ENCODE measurements at regions not wholly inside any gene's neighbourhood (a gene's known extent, or its start where the extent isn't known, plus 50 kb on each side); places are given as distances from the start of the nearest gene placed in this dataset.

DNA sequence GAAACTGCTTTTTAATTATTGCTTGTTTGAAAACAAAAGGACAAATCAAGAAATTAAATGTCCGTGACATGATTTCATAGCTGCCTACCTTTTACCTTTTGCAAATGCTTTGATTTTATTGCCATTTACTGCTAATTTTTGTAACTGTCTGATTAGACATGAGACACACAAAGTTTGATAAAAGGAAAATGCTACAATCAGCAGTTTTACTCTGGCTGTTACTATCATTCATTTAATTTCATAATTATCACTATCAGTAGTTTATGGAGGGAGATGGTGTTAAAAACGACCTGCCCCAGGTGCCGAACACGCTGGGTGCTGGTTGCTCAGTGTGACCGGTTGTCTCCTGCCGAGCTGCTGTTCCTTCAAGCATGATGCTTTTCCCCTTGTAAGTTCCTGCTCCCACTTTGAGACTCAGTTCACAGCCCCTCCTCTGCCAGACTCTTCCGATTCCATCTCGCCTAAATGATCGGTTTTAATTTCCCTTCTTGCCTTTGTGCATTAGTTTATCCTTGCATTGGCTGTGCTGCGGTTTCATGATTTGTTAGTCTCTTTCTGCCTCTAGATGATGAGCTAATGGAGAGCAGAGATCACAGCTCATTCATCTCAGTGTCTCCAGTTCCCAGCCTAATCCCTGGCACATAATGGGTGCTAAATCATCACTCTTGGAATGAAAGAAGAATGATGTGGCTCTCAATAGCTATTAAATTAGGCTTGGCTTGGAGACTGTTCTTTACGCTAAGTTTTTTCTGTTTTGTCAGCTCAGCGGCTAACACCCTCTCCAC, 110.6 kb downstream of the PFKFB3 start:
- Histone ChIP-seq H3F3A (ENCODE audit: control insufficient read depth, insufficient read depth) (0 out of 2 replicates have a peak, but pooled peaks cover 2% of the 10 kb centered on the region), H3K27ac (ENCODE audit: low read depth, low read length) (no peak overlapping the region), H3K4me2 (ENCODE audit: low read length) (no peak overlapping the region)

GRCh38 chr10:6314620-6315205, 112.0 kb downstream of the PFKFB3 start:
- Histone ChIP-seq H3K4me2 (ENCODE audit: low read length) (no peak overlapping the region), H3K27ac (ENCODE audit: low read depth, low read length) (no peak overlapping the region), H3K27me3 (ENCODE audit: control insufficient read depth, low read length) (no peaks in the 10 kb centered on the region), H3K4me1 (ENCODE audit: control insufficient read depth, low read length) (peaks cover 48% of the 10 kb centered on the region), H3K79me2 (ENCODE audit: control insufficient read depth, low read length) (no peaks in the 10 kb centered on the region), H3K4me3 (ENCODE audit: low read length) (no peak overlapping the region), H4K20me1 (ENCODE audit: control insufficient read depth, insufficient read depth, low read depth, low read length) (no peaks in the 10 kb centered on the region), H3K9me2 (replicated peaks; ENCODE audit: control insufficient read depth, low read length) (no peaks in the 10 kb centered on the region), H3K36me3 (ENCODE audit: control insufficient read depth, low read length) (peaks cover 4% of the 10 kb centered on the region; the same call in 1 of the 2 replicates), H3F3A (ENCODE audit: control insufficient read depth, insufficient read depth) (peaks cover 8% of the 10 kb centered on the region), H3K9me3 (ENCODE audit: control insufficient read depth, insufficient read depth, low read length) (no peaks in the 10 kb centered on the region)
- TF ChIP-seq, protein P1, sequence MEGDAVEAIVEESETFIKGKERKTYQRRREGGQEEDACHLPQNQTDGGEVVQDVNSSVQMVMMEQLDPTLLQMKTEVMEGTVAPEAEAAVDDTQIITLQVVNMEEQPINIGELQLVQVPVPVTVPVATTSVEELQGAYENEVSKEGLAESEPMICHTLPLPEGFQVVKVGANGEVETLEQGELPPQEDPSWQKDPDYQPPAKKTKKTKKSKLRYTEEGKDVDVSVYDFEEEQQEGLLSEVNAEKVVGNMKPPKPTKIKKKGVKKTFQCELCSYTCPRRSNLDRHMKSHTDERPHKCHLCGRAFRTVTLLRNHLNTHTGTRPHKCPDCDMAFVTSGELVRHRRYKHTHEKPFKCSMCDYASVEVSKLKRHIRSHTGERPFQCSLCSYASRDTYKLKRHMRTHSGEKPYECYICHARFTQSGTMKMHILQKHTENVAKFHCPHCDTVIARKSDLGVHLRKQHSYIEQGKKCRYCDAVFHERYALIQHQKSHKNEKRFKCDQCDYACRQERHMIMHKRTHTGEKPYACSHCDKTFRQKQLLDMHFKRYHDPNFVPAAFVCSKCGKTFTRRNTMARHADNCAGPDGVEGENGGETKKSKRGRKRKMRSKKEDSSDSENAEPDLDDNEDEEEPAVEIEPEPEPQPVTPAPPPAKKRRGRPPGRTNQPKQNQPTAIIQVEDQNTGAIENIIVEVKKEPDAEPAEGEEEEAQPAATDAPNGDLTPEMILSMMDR (IDR thresholded peaks at IDR 0.05; ENCODE audit: low read depth, low read length, poor library complexity, severe bottlenecking), result no peak
- no peak for TF ChIP-seq EZH2phosphoT487 (IDR thresholded peaks at IDR 0.05; ENCODE audit: borderline replicate concordance, low read length)

More for the DNA sequence above, 110.6 kb downstream of the PFKFB3 start:
- no peaks in the 10 kb centered on the region for H3K36me3 ChIP-seq (ENCODE audit: control insufficient read depth, low read length)
- H3K4me1 ChIP-seq (ENCODE audit: control insufficient read depth, low read length), result peaks cover 34% of the 10 kb centered on the region
- H4K20me1 ChIP-seq (ENCODE audit: control insufficient read depth, insufficient read depth, low read depth, low read length), result no peaks in the 10 kb centered on the region
- TF ChIP-seq, protein P1 (IDR thresholded peaks at IDR 0.05; ENCODE audit: low read depth, low read length, poor library complexity, severe bottlenecking), result no peak
- no peak for TF ChIP-seq EZH2phosphoT487 (IDR thresholded peaks at IDR 0.05; ENCODE audit: borderline replicate concordance, low read length)
- H3K27me3 ChIP-seq (ENCODE audit: control insufficient read depth, low read length), result no peaks in the 10 kb centered on the region
- H3K9me2 ChIP-seq (replicated peaks; ENCODE audit: control insufficient read depth, low read length), result no peaks in the 10 kb centered on the region
- H3K9me3 ChIP-seq (ENCODE audit: control insufficient read depth, insufficient read depth, low read length), result no peaks in the 10 kb centered on the region
- no peak overlapping the region for H3K4me3 ChIP-seq (ENCODE audit: low read length)
- H3K79me2 ChIP-seq (ENCODE audit: control insufficient read depth, low read length), result no peaks in the 10 kb centered on the region

GRCh38 chr10:6319119-6319518, 116.4 kb downstream of the PFKFB3 start:
- no peaks in the 10 kb centered on the region for H3K79me2 ChIP-seq (ENCODE audit: control insufficient read depth, low read length)
- H3K4me2 ChIP-seq (ENCODE audit: low read length), result no peak overlapping the region

More at GRCh38 chr10:6319119-6319518, 116.4 kb downstream of the PFKFB3 start:
- Histone ChIP-seq H4K20me1 (ENCODE audit: control insufficient read depth, insufficient read depth, low read depth, low read length) (no peaks in the 10 kb centered on the region), H3K9me2 (replicated peaks; ENCODE audit: control insufficient read depth, low read length) (no peaks in the 10 kb centered on the region), H3K27me3 (ENCODE audit: control insufficient read depth, low read length) (no peaks in the 10 kb centered on the region), H3K4me1 (ENCODE audit: control insufficient read depth, low read length) (peaks cover 70% of the 10 kb centered on the region), H3K4me3 (ENCODE audit: low read length) (0 out of 2 replicates have a peak overlapping the region, but pooled peaks have one; percentile 2), H3K9me3 (ENCODE audit: control insufficient read depth, insufficient read depth, low read length) (no peaks in the 10 kb centered on the region), H3K27ac (ENCODE audit: low read depth, low read length) (peak overlapping the region; percentile 91), H3F3A (ENCODE audit: control insufficient read depth, insufficient read depth) (peaks cover 10% of the 10 kb centered on the region), H3K36me3 (ENCODE audit: control insufficient read depth, low read length) (peaks cover 4% of the 10 kb centered on the region; the same call in 1 of the 2 replicates)
- no peak for TF ChIP-seq EZH2phosphoT487 (IDR thresholded peaks at IDR 0.05; ENCODE audit: borderline replicate concordance, low read length)
- TF ChIP-seq, protein P1 (IDR thresholded peaks at IDR 0.05; ENCODE audit: low read depth, low read length, poor library complexity, severe bottlenecking), result no peak
